Activated CD4-positive, alpha-beta memory T cell treated with anti-CD3 and anti-CD28 coated beads, Interleukin-2, amount 10 ng/mL, durations not matched to agents 7 days and 5 days (primary cell): ENCODE measurements at regions not wholly inside any gene's neighbourhood (a gene's known extent, or its start where the extent isn't known, plus 50 kb on each side); places are given as distances from the start of the nearest gene placed in this dataset.

Experiments used
- CTCF ChIA-PET: fragments of 350-600 bp; sonication (Branson Sonifier 250); formaldehyde crosslinking; loops from one replicate; lab custom pipeline; 2021; ENCODE audit warnings: antibody characterized with exemption, inconsistent platforms; lab: Charles Lee
- POLR2A ChIA-PET: fragments of 350-600 bp; sonication (Branson Sonifier 250); formaldehyde crosslinking; loops from one replicate; lab custom pipeline; 2021; ENCODE audit warnings: antibody characterized with exemption; lab: Charles Lee
- DNase-seq: peaks from one replicate; pipeline ENCODE4 v3.0.0-alpha.2; 2020
- H3K27ac Mint-ChIP-seq: one replicate; pipeline ENCODE4 v1.8.0; 2021; ENCODE audit warnings: mild to moderate bottlenecking, mixed read lengths
- H3K27me3 Mint-ChIP-seq: one replicate; pipeline ENCODE4 v1.8.0; 2021; ENCODE audit warnings: mixed read lengths
- H3K36me3 Mint-ChIP-seq: one replicate; pipeline ENCODE4 v1.8.0; 2021; ENCODE audit warnings: low read depth, mixed read lengths
- H3K4me1 Mint-ChIP-seq: one replicate; pipeline ENCODE4 v1.8.0; 2021; ENCODE audit warnings: mixed read lengths
- H3K4me3 Mint-ChIP-seq: one replicate; pipeline ENCODE4 v1.8.0; 2021; ENCODE audit warnings: mild to moderate bottlenecking, mixed read lengths
- H3K9me3 Mint-ChIP-seq: one replicate; pipeline ENCODE4 v1.8.0; 2021; ENCODE audit warnings: mixed read lengths

DNA sequence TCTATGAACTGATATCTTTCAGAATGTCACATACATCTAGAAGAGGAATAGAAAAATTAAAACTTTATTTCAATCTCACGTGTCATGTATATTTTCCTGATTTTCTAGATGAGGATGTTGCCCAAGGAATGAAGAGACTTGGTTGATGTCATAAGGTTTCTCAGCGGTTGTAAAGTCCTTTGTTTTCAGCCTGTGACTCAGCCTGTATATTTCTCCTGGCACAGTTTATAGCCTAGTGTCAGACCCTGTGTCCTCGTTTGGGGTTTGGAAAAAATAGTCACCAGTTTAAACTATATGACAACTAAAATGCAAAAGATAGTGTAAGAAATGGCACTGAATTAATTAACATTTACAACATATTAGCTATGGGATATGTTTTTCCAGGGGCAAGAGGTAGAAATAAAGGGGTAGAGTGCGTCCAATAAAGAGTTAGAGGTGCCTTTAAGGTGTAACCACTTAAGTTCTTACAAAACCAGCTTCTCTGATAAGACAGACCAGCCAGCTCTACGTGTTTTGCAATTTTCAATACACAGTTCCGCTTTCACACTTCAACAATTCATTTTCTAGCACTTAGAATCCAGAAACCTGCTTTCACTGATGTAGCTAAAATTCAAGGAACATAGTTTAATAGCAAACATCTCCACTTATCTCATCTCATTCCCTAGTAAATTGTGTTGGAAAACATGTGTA is 1432.6 kb upstream of the TENM4 start:
- Mint-ChIP-seq H3K36me3 (no peaks in the 10 kb centered on the region), H3K4me3 (no peak overlapping the region), H3K4me1 (no peaks in the 10 kb centered on the region), H3K9me3 (peaks cover 27% of the 10 kb centered on the region), H3K27ac (no peak overlapping the region), H3K27me3 (no peaks in the 10 kb centered on the region)
- CTCF ChIA-PET = no interaction called here
- POLR2A ChIA-PET = no interaction called here
- DNase-seq = no peak

DNA sequence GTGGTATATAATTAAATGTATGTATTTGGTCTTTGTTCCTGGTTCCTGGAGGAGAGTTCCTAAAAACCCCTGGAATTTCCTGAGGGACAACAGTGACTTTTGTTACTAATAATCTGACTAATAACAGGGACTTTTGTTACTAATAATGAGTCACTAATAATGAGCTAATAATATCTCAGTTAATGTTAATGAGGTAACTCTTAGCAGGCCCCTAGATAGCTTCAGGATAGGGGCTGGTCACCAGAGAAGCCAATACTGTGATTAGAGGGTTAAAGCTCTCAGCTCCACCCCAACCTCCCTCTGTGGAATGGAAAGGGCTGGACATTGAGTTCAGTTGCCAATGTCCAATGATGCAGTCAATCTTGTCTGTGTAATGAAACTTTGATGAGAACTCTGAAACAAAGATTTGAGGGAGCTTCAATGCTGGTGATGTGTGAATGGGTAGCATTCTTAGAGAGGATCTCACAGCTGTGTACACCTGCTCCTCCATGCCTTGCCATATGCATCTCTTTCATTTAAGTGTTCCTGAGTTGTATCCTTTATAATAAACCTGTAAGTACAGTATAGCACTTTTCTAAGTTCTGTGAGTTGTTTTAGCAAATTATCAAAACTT is 1431.4 kb upstream of the TENM4 start:
- Mint-ChIP-seq H3K4me1 (no peaks in the 10 kb centered on the region), H3K4me3 (no peak overlapping the region), H3K27ac (no peak overlapping the region), H3K9me3 (peaks cover 27% of the 10 kb centered on the region), H3K27me3 (no peaks in the 10 kb centered on the region), H3K36me3 (no peaks in the 10 kb centered on the region)
- ChIA-PET POLR2A (no interaction called here), CTCF (no interaction called here)
- DNase-seq = no peak

DNA sequence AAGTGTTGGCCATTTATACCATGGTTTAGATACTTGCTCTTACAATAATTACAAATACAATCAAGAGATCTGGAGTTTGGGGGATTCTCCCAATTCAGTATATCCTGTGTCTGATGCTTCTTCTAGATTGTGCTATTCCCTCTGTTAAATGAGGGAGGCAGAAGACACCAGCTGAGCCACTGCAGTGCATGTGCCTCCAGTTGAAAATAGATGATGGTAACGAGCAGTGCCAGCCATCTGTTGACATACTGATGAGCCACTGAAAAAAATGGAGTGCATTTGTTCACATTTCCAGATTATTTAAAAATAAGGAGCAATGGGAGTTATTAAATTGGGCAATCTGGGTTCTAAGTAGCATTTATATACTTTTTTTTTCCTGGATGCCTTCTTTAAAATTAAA is 1428.0 kb upstream of the TENM4 start:
- no peaks in the 10 kb centered on the region for H3K36me3 Mint-ChIP-seq
- no peak for DNase-seq
- peaks cover 17% of the 10 kb centered on the region for H3K9me3 Mint-ChIP-seq
- H3K27me3 Mint-ChIP-seq = no peaks in the 10 kb centered on the region
- no peak overlapping the region for H3K4me3 Mint-ChIP-seq
- H3K4me1 Mint-ChIP-seq = no peaks in the 10 kb centered on the region
- H3K27ac Mint-ChIP-seq = no peak overlapping the region
- CTCF ChIA-PET = no interaction called here
- POLR2A ChIA-PET = no interaction called here

- Mint-ChIP-seq H3K36me3 (no peaks in the 10 kb centered on the region), H3K4me3 (no peak overlapping the region), H3K4me1 (no peaks in the 10 kb centered on the region), H3K27me3 (no peaks in the 10 kb centered on the region), H3K9me3 (no peaks in the 10 kb centered on the region), H3K27ac (no peak overlapping the region)
- ChIA-PET CTCF (no interaction called here), POLR2A (no interaction called here)
- DNase-seq = no peak
Observed at GRCh38 chr11:80862011-80862410, 1421.2 kb upstream of the TENM4 start.

DNA sequence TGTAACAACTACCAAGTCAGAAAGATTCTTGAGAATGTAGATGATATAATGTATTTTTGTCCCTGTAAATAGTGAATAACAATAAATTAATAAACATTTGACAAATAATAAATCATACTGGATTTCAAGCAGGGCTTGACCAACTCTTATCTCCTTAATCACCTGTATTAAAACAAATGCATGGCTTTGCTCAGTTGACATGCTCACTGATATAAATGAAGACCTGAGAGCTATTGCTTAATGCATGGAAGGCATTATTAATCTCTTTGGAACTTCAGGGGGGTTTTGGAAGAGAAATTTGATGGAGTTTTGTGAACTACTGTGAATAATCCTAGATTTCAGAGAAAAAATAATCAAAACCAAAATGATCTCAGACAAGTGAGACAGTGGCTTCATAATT is 1420.4 kb upstream of the TENM4 start:
- Mint-ChIP-seq H3K9me3 (no peaks in the 10 kb centered on the region), H3K4me3 (no peak overlapping the region), H3K36me3 (no peaks in the 10 kb centered on the region), H3K4me1 (no peaks in the 10 kb centered on the region), H3K27me3 (no peaks in the 10 kb centered on the region), H3K27ac (no peak overlapping the region)
- CTCF ChIA-PET = no interaction called here
- POLR2A ChIA-PET = no interaction called here
- no peak for DNase-seq

DNA sequence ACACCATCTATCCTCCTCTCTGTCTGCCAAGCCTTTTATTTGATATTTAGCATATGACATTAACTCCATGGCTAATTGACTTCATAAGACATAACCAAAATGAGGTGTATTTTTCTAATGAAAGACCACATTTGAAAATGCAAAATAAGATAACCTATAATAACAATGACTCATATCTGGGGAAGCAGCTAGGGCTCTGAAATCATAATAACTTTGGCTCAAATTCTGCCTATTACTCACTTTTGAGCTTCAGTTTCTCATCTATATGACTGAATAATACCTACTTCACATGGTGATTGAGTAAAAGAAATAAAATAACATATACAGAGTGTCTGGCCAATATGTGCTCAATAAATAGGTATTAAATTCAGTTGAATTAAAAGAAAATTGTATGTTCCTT is 1419.8 kb upstream of the TENM4 start:
- Mint-ChIP-seq H3K27me3 (no peaks in the 10 kb centered on the region), H3K4me1 (no peaks in the 10 kb centered on the region), H3K9me3 (no peaks in the 10 kb centered on the region), H3K36me3 (no peaks in the 10 kb centered on the region), H3K27ac (no peak overlapping the region), H3K4me3 (no peak overlapping the region)
- ChIA-PET CTCF (no interaction called here), POLR2A (no interaction called here)
- DNase-seq = no peak

- Mint-ChIP-seq H3K9me3 (peaks cover 3% of the 10 kb centered on the region), H3K36me3 (no peaks in the 10 kb centered on the region), H3K27me3 (no peaks in the 10 kb centered on the region), H3K4me1 (no peaks in the 10 kb centered on the region), H3K27ac (no peak overlapping the region), H3K4me3 (no peak overlapping the region)
- ChIA-PET CTCF (no interaction called here), POLR2A (no interaction called here)
- no peak for DNase-seq
Observed at GRCh38 chr11:80856066-80856465, 1415.2 kb upstream of the TENM4 start.

DNA sequence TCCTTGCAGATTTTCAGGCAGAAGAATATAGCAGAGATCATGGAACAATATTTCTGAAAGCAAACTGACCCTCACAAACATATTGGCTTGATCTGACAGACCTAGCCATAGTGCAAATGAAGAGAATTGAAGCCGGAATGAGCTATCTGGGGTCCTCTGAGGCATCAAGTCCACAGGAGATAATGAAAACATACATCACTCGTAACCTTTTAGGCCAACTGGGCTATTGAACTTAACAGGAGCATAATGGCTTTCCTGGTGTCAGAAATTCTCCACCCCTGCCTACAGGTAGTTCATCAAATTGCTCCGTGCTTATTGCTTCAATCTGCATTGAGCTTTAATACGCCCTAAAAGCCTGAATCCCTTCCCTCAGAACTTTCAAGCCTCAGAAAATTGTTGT is 1414.6 kb upstream of the TENM4 start:
- no peaks in the 10 kb centered on the region for H3K27me3 Mint-ChIP-seq
- ChIA-PET POLR2A (no interaction called here), CTCF (no interaction called here)
- no peak for DNase-seq
- H3K36me3 Mint-ChIP-seq = no peaks in the 10 kb centered on the region
- no peaks in the 10 kb centered on the region for H3K4me1 Mint-ChIP-seq
- H3K9me3 Mint-ChIP-seq = peaks cover 3% of the 10 kb centered on the region
- no peak overlapping the region for H3K27ac Mint-ChIP-seq
- no peak overlapping the region for H3K4me3 Mint-ChIP-seq

- Mint-ChIP-seq H3K27me3 (no peaks in the 10 kb centered on the region), H3K27ac (no peak overlapping the region), H3K4me1 (no peaks in the 10 kb centered on the region), H3K4me3 (no peak overlapping the region), H3K36me3 (no peaks in the 10 kb centered on the region), H3K9me3 (peaks cover 9% of the 10 kb centered on the region)
- no peak for DNase-seq
- ChIA-PET CTCF (no interaction called here), POLR2A (no interaction called here)
Observed at GRCh38 chr11:80849253-80849652, 1408.4 kb upstream of the TENM4 start.

- CTCF ChIA-PET = no interaction called here
- Mint-ChIP-seq H3K36me3 (no peaks in the 10 kb centered on the region), H3K4me1 (no peaks in the 10 kb centered on the region), H3K9me3 (peaks cover 7% of the 10 kb centered on the region), H3K27ac (no peak overlapping the region), H3K27me3 (no peaks in the 10 kb centered on the region), H3K4me3 (no peak overlapping the region)
- POLR2A ChIA-PET = no interaction called here
- DNase-seq = no peak
Observed at GRCh38 chr11:80846979-80847378, 1406.1 kb upstream of the TENM4 start.

- ChIA-PET CTCF (no interaction called here), POLR2A (no interaction called here)
- Mint-ChIP-seq H3K4me3 (no peak overlapping the region), H3K36me3 (no peaks in the 10 kb centered on the region), H3K9me3 (peaks cover 6% of the 10 kb centered on the region), H3K27me3 (no peaks in the 10 kb centered on the region), H3K4me1 (no peaks in the 10 kb centered on the region), H3K27ac (no peak overlapping the region)
- DNase-seq = no peak
Observed at GRCh38 chr11:80846442-80846841, 1405.6 kb upstream of the TENM4 start.

DNA sequence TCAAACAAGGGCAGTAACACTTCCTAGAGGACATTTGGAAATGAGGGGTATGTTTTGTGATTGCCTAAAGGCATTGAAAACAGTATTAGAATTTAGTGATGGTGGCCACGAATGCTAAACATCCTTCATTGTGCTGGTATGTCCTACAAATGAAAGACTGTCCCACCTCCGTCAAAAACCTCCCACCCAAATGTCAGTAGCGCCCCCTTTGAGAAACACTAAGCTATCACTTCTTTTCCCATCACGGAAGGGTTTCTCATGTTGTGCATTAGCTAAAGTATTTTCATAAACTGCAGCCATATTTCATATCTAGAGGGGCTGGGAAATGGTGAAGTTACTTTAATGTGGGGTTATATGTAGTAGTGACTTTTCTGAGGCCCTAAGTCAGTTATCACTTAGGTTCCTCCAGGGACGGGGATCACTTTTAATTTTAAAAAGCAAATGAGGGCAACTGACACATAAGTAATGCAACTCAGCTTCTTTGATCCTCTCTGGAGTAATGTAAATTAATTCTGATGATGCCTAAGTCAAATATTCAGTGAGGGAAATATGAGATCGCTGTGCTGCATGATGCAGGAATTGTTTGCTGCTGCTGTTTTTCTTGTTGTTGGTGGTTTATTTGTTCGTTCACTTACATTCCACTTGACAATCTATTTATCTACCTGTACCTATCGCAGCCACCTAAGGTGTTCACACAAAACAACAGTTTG is 1403.4 kb upstream of the TENM4 start:
- no peak for DNase-seq
- Mint-ChIP-seq H3K4me1 (no peaks in the 10 kb centered on the region), H3K27me3 (no peaks in the 10 kb centered on the region), H3K36me3 (no peaks in the 10 kb centered on the region), H3K9me3 (peaks cover 6% of the 10 kb centered on the region), H3K4me3 (no peak overlapping the region), H3K27ac (no peak overlapping the region)
- CTCF ChIA-PET = no interaction called here
- POLR2A ChIA-PET = no interaction called here

DNA sequence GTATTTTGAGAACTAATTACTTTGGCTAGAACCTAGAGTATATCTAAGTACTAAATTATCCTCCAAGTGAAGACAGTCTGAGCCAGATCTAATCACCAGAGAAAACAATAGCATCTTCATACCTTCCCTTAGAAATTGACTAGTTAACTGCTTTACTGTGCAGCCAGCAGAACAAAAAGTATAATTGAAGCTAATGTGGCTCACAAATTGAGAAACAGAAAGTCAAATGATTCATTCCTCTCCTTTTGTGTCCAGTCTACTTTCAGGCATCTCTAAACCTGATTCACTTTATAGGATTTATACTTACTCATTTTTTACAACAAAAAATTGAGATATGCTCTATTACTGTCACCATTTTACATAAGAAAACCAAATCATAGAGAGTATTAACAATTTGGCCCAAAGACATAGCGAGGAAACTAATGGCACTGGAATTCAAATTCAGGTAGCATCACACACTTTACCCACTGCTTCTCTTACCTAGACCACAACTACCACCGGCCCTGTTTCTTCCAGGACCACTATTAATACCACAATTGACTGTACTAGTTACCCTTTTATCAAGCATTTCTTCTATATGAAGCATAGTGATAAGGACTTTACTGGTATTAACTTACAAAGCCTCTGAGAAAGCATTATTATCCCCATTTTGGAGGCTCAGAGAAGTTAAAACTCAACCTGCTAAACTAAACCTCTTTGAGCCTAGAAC is 1402.6 kb upstream of the TENM4 start:
- CTCF ChIA-PET = no interaction called here
- no peaks in the 10 kb centered on the region for H3K36me3 Mint-ChIP-seq
- no peaks in the 10 kb centered on the region for H3K27me3 Mint-ChIP-seq

More for the DNA sequence above, 1402.6 kb upstream of the TENM4 start:
- Mint-ChIP-seq H3K4me3 (no peak overlapping the region), H3K4me1 (no peaks in the 10 kb centered on the region), H3K27ac (no peak overlapping the region), H3K9me3 (peaks cover 4% of the 10 kb centered on the region)
- no peak for DNase-seq
- POLR2A ChIA-PET = no interaction called here
